ENCODE measurements at regions not wholly inside any gene's neighbourhood (a gene's known extent, or its start where the extent isn't known, plus 50 kb on each side); places are given as distances from the start of the nearest gene placed in this dataset.

GRCh38 chr16:65481956-65482355, 360.1 kb upstream of the CDH11 start:
- H3K36me3 Mint-ChIP-seq: peaks cover 0 to 5% (median 0%) of the 10 kb centered on the region in 5 donors
- intact Hi-C loops (cut with micrococcal nuclease): no loop called here
- Histone ChIP-seq H3K27me3 (ENCODE audit: control insufficient read depth in 2 of 2, insufficient read depth in 2 of 2, low read length in 2 of 2) (no peaks in the 10 kb centered on the region), H3K27ac (ENCODE audit: low read depth, low read length) (no peak overlapping the region), H3K4me3 (ENCODE audit: low read length) (no peak overlapping the region), H3K9me3 (ENCODE audit: control insufficient read depth in 2 of 3, low read length in 3 of 3) (no peaks in the 10 kb centered on the region), H3K36me3 (ENCODE audit: control insufficient read depth in 2 of 3, insufficient read depth in 3 of 3, low read length in 3 of 3) (no peaks in the 10 kb centered on the region), H3K4me1 (ENCODE audit: control insufficient read depth in 2 of 2, insufficient read depth in 2 of 2, low read length in 2 of 2) (no peaks in the 10 kb centered on the region)
- ATAC-seq: no peak
- no peak overlapping the region for H3K4me3 Mint-ChIP-seq
- H3K27ac Mint-ChIP-seq: no peak overlapping the region
- POLR2A ChIA-PET: no interaction called here
- CTCF ChIA-PET: no interaction called here
- peaks cover 0 to 5% (median 0%) of the 10 kb centered on the region in 5 donors for H3K27me3 Mint-ChIP-seq
- H3K9me3 Mint-ChIP-seq: peaks cover 0 to 9% (median 0%) of the 10 kb centered on the region in 11 donors
- DNase-seq: no peak
- no peaks in the 10 kb centered on the region for H3K4me1 Mint-ChIP-seq

GRCh38 chr16:65480281-65481091, 358.6 kb upstream of the CDH11 start:
- Mint-ChIP-seq H3K9me3 (peaks cover 0 to 10% (median 4%) of the 10 kb centered on the region in 11 donors), H3K27ac (no peak overlapping the region), H3K36me3 (peaks cover 0 to 5% (median 0%) of the 10 kb centered on the region in 5 donors), H3K4me3 (no peak overlapping the region), H3K27me3 (peaks cover 0 to 10% (median 0%) of the 10 kb centered on the region in 5 donors), H3K4me1 (no peaks in the 10 kb centered on the region)
- no peaks in the 10 kb centered on the region for H3K4me1 ChIP-seq (ENCODE audit: control insufficient read depth in 2 of 2, insufficient read depth in 2 of 2, low read length in 2 of 2)
- CTCF ChIA-PET: no interaction called here
- no peaks in the 10 kb centered on the region for H3K9me3 ChIP-seq (ENCODE audit: control insufficient read depth in 2 of 3, low read length in 3 of 3)
- POLR2A ChIA-PET: no interaction called here
- no peaks in the 10 kb centered on the region for H3K36me3 ChIP-seq (ENCODE audit: control insufficient read depth in 2 of 3, insufficient read depth in 3 of 3, low read length in 3 of 3)
- H3K27ac ChIP-seq (ENCODE audit: low read depth, low read length): no peak overlapping the region
- H3K4me3 ChIP-seq (ENCODE audit: low read length): no peak overlapping the region
- intact Hi-C loops (cut with micrococcal nuclease): no loop called here
- no peak for DNase-seq
- no peak for ATAC-seq
- no peaks in the 10 kb centered on the region for H3K27me3 ChIP-seq (ENCODE audit: control insufficient read depth in 2 of 2, insufficient read depth in 2 of 2, low read length in 2 of 2)

- no peaks in the 10 kb centered on the region for H3K27me3 ChIP-seq (ENCODE audit: control insufficient read depth in 2 of 2, insufficient read depth in 2 of 2, low read length in 2 of 2)
- POLR2A ChIA-PET: no interaction called here
- intact Hi-C loops (cut with micrococcal nuclease): no loop called here
- DNase-seq (no peak), ATAC-seq (no peak)
- Mint-ChIP-seq H3K27ac (no peak overlapping the region), H3K27me3 (peaks cover 0 to 10% (median 0%) of the 10 kb centered on the region in 5 donors), H3K4me1 (no peaks in the 10 kb centered on the region), H3K36me3 (peaks cover 0 to 5% (median 0%) of the 10 kb centered on the region in 5 donors), H3K9me3 (peaks cover 0 to 10% (median 5%) of the 10 kb centered on the region in 11 donors), H3K4me3 (no peak overlapping the region)
- H3K4me1 ChIP-seq (ENCODE audit: control insufficient read depth in 2 of 2, insufficient read depth in 2 of 2, low read length in 2 of 2): no peaks in the 10 kb centered on the region
- H3K9me3 ChIP-seq (ENCODE audit: control insufficient read depth in 2 of 3, low read length in 3 of 3): no peaks in the 10 kb centered on the region
- no peak overlapping the region for H3K4me3 ChIP-seq (ENCODE audit: low read length)
- H3K36me3 ChIP-seq (ENCODE audit: control insufficient read depth in 2 of 3, insufficient read depth in 3 of 3, low read length in 3 of 3): no peaks in the 10 kb centered on the region
- H3K27ac ChIP-seq (ENCODE audit: low read depth, low read length): no peak overlapping the region
- CTCF ChIA-PET: no interaction called here
Measured at GRCh38 chr16:65476448-65476955, 354.6 kb upstream of the CDH11 start.

GRCh38 chr16:65473699-65474098, 351.8 kb upstream of the CDH11 start:
- Mint-ChIP-seq H3K27me3 (peaks cover 0 to 10% (median 0%) of the 10 kb centered on the region in 5 donors), H3K9me3 (peaks cover 0 to 14% (median 5%) of the 10 kb centered on the region in 11 donors), H3K4me1 (no peaks in the 10 kb centered on the region), H3K36me3 (peaks cover 0 to 5% (median 0%) of the 10 kb centered on the region in 5 donors), H3K4me3 (no peak overlapping the region), H3K27ac (no peak overlapping the region)
- H3K9me3 ChIP-seq (ENCODE audit: control insufficient read depth in 2 of 3, low read length in 3 of 3): no peaks in the 10 kb centered on the region
- ATAC-seq: no peak
- ChIA-PET CTCF (no interaction called here), POLR2A (no interaction called here)
- H3K27ac ChIP-seq (ENCODE audit: low read depth, low read length): no peak overlapping the region
- intact Hi-C loops (cut with micrococcal nuclease): no loop called here
- DNase-seq: no peak
- no peaks in the 10 kb centered on the region for H3K36me3 ChIP-seq (ENCODE audit: control insufficient read depth in 2 of 3, insufficient read depth in 3 of 3, low read length in 3 of 3)
- no peaks in the 10 kb centered on the region for H3K4me1 ChIP-seq (ENCODE audit: control insufficient read depth in 2 of 2, insufficient read depth in 2 of 2, low read length in 2 of 2)
- no peak overlapping the region for H3K4me3 ChIP-seq (ENCODE audit: low read length)
- H3K27me3 ChIP-seq (ENCODE audit: control insufficient read depth in 2 of 2, insufficient read depth in 2 of 2, low read length in 2 of 2): no peaks in the 10 kb centered on the region

- H3K4me3 Mint-ChIP-seq: no peak overlapping the region
- no peaks in the 10 kb centered on the region for H3K36me3 ChIP-seq (ENCODE audit: control insufficient read depth in 2 of 3, insufficient read depth in 3 of 3, low read length in 3 of 3)
- ChIA-PET CTCF (no interaction called here), POLR2A (no interaction called here)
- H3K4me1 ChIP-seq (ENCODE audit: control insufficient read depth in 2 of 2, insufficient read depth in 2 of 2, low read length in 2 of 2): no peaks in the 10 kb centered on the region
- no peak for ATAC-seq
- H3K36me3 Mint-ChIP-seq: no peaks in the 10 kb centered on the region
- H3K27ac Mint-ChIP-seq: no peak overlapping the region
- peaks cover 0 to 17% (median 4%) of the 10 kb centered on the region in 11 donors for H3K9me3 Mint-ChIP-seq
- H3K9me3 ChIP-seq (ENCODE audit: control insufficient read depth in 2 of 3, low read length in 3 of 3): no peaks in the 10 kb centered on the region
- H3K27ac ChIP-seq (ENCODE audit: low read depth, low read length): no peak overlapping the region
- no peak overlapping the region for H3K4me3 ChIP-seq (ENCODE audit: low read length)
- H3K27me3 ChIP-seq (ENCODE audit: control insufficient read depth in 2 of 2, insufficient read depth in 2 of 2, low read length in 2 of 2): no peaks in the 10 kb centered on the region
- intact Hi-C loops (cut with micrococcal nuclease): no loop called here
- DNase-seq: no peak
- H3K4me1 Mint-ChIP-seq: no peaks in the 10 kb centered on the region
- no peaks in the 10 kb centered on the region for H3K27me3 Mint-ChIP-seq
Measured at GRCh38 chr16:65469116-65469515, 347.3 kb upstream of the CDH11 start.

- no peaks in the 10 kb centered on the region for H3K4me1 ChIP-seq (ENCODE audit: control insufficient read depth in 2 of 2, insufficient read depth in 2 of 2, low read length in 2 of 2)
- Mint-ChIP-seq H3K4me1 (no peaks in the 10 kb centered on the region), H3K27me3 (no peaks in the 10 kb centered on the region), H3K27ac (no peak overlapping the region), H3K4me3 (no peak overlapping the region), H3K36me3 (peaks cover 0 to 3% (median 0%) of the 10 kb centered on the region in 5 donors), H3K9me3 (peaks cover 0 to 17% (median under 1%) of the 10 kb centered on the region in 11 donors)
- CTCF ChIA-PET: no interaction called here
- no peak for DNase-seq
- H3K9me3 ChIP-seq (ENCODE audit: control insufficient read depth in 2 of 3, low read length in 3 of 3): no peaks in the 10 kb centered on the region
- ATAC-seq: no peak
- no peaks in the 10 kb centered on the region for H3K27me3 ChIP-seq (ENCODE audit: control insufficient read depth in 2 of 2, insufficient read depth in 2 of 2, low read length in 2 of 2)
- POLR2A ChIA-PET: no interaction called here
- no peak overlapping the region for H3K4me3 ChIP-seq (ENCODE audit: low read length)
- H3K27ac ChIP-seq (ENCODE audit: low read depth, low read length): no peak overlapping the region
- no peaks in the 10 kb centered on the region for H3K36me3 ChIP-seq (ENCODE audit: control insufficient read depth in 2 of 3, insufficient read depth in 3 of 3, low read length in 3 of 3)
- intact Hi-C loops (cut with micrococcal nuclease): no loop called here
Measured at GRCh38 chr16:65468133-65468532, 346.3 kb upstream of the CDH11 start.

Data from naive thymus-derived CD4-positive, alpha-beta T cell (primary cell).